Right lobe of liver (tissue), 4 donors: ENCODE measurements at regions not wholly inside any gene's neighbourhood (a gene's known extent, or its start where the extent isn't known, plus 50 kb on each side); places are given as distances from the start of the nearest gene placed in this dataset.

Experiments used
- POLR2A ChIP-seq: fragments of 450-650 bp; IDR thresholded peaks from one replicate; pipeline ENCODE4 v1.6.1; 2017; ENCODE audit warnings: antibody characterized with exemption, mild to moderate bottlenecking
- TF ChIP-seq, protein P1 (sequence below), 4 donors: fragments of 200-600 bp in 3 of 4; fragments of 450-650 bp in 1 of 4; IDR thresholded peaks; one replicate each; pipeline versions ENCODE4 v1.5.1 to v1.8.0; 2016 to 2022; ENCODE audit warnings: antibody characterized with exemption in 4 of 4, mild to moderate bottlenecking in 2 of 4
- donor health status: DM: no; HTN: no; CAD: no.
- donor health status: DM: no; HTN: no; CAD: no.
- donor health status: DM: no; HTN: yes; CAD: no.

DNA sequence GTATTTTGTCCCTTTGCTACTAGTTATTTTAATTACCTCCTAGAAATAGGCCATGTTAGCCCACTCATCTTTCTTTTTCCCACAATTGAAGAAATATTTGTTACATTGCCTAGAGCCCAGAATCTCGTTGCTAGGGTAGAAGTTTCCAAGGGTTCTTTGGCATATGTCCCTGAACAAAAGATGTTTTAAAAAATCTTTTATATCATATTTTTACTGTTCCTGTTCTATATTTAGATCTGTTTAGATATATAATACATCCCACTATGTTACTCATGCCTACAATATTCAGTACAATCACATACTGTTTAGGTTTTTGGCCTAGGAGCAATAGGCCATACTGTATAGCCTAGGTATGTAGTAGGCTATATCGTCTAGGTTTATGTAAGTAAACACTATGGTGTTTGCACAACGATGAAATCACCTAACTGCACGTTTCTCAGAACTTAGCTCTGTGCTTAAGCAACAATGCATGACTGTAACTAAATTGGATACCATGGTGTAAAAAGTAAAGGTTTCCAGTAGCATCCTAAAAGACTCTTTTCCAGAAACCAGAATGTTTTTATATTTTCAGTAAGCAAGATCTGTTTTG is 236.0 kb upstream of the SLIT2 start:
- TF ChIP-seq, protein P1, sequence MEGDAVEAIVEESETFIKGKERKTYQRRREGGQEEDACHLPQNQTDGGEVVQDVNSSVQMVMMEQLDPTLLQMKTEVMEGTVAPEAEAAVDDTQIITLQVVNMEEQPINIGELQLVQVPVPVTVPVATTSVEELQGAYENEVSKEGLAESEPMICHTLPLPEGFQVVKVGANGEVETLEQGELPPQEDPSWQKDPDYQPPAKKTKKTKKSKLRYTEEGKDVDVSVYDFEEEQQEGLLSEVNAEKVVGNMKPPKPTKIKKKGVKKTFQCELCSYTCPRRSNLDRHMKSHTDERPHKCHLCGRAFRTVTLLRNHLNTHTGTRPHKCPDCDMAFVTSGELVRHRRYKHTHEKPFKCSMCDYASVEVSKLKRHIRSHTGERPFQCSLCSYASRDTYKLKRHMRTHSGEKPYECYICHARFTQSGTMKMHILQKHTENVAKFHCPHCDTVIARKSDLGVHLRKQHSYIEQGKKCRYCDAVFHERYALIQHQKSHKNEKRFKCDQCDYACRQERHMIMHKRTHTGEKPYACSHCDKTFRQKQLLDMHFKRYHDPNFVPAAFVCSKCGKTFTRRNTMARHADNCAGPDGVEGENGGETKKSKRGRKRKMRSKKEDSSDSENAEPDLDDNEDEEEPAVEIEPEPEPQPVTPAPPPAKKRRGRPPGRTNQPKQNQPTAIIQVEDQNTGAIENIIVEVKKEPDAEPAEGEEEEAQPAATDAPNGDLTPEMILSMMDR (IDR thresholded peaks at IDR 0.05), result no peak
- TF ChIP-seq POLR2A, result no peak
